ENCODE measurements at regions not wholly inside any gene's neighbourhood (a gene's known extent, or its start where the extent isn't known, plus 50 kb on each side); places are given as distances from the start of the nearest gene placed in this dataset.
A peak's percentile ranks its signal among the peaks of the same experiment; 100 is the strongest.

DNA sequence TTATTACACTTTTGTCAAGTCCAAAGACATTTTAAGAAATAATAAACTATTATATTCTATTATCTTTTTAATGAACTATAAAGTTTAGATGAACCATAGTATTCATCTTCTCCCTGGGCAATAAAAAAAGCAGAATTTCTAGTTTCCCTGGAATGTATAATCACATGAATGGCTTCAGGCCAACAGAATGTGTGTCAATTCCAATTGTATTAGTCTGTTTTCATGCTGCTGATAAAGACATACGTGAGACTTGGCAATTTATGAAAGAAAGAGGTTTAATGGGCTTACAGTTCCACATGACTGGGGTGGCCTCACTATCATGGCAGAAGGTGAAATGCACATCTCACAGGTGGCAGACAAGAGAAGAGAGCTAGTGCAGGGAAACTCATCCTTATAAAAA lies 70.7 kb upstream of the ANXA10 start:
- TF ChIP-seq, protein P1, sequence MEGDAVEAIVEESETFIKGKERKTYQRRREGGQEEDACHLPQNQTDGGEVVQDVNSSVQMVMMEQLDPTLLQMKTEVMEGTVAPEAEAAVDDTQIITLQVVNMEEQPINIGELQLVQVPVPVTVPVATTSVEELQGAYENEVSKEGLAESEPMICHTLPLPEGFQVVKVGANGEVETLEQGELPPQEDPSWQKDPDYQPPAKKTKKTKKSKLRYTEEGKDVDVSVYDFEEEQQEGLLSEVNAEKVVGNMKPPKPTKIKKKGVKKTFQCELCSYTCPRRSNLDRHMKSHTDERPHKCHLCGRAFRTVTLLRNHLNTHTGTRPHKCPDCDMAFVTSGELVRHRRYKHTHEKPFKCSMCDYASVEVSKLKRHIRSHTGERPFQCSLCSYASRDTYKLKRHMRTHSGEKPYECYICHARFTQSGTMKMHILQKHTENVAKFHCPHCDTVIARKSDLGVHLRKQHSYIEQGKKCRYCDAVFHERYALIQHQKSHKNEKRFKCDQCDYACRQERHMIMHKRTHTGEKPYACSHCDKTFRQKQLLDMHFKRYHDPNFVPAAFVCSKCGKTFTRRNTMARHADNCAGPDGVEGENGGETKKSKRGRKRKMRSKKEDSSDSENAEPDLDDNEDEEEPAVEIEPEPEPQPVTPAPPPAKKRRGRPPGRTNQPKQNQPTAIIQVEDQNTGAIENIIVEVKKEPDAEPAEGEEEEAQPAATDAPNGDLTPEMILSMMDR (conservative IDR thresholded peaks at IDR 0.05; ENCODE audit: low read depth): no peak
- no peak overlapping the region for H3K27ac ChIP-seq
- DNase-seq (ENCODE audit: low spot score): peak; percentile 24
- POLR2A ChIA-PET (ENCODE audit: low non-redundant PET): no interaction called here
- CTCF ChIA-PET: interaction anchor here (0.5 kb wide), 1 partner anchor 31 kb away, joined by 3 read pairs; no protein-coding TSS in a partner anchor

DNA sequence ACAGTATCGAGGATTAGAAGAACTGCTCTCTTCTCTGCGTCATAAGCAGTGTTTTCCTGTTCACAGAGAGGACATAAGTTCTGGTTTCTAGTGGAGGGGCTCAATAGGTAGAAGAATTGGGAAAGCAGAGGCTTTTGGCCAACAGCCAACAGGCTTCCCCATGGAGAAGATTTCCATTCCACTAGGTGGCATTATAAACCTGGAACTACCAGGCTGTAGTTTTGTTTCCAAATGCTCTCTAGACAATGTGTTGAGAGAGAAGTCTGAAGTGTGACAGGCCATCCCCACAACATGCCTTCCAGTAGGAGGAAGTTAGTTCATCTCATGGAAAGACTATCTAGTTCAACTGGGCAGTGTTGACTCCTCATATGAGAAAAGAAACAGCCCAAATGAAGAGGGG lies 63.8 kb upstream of the ANXA10 start:
- ChIA-PET POLR2A (ENCODE audit: low non-redundant PET) (no interaction called here), CTCF (interaction anchor here (0.5 kb wide), 1 partner anchor 64 kb away, joined by 4 read pairs; no protein-coding TSS in a partner anchor)
- TF ChIP-seq, protein P1 (conservative IDR thresholded peaks at IDR 0.05; ENCODE audit: low read depth): no peak
- no peak for DNase-seq (ENCODE audit: low spot score)
- H3K27ac ChIP-seq: no peak overlapping the region

DNA sequence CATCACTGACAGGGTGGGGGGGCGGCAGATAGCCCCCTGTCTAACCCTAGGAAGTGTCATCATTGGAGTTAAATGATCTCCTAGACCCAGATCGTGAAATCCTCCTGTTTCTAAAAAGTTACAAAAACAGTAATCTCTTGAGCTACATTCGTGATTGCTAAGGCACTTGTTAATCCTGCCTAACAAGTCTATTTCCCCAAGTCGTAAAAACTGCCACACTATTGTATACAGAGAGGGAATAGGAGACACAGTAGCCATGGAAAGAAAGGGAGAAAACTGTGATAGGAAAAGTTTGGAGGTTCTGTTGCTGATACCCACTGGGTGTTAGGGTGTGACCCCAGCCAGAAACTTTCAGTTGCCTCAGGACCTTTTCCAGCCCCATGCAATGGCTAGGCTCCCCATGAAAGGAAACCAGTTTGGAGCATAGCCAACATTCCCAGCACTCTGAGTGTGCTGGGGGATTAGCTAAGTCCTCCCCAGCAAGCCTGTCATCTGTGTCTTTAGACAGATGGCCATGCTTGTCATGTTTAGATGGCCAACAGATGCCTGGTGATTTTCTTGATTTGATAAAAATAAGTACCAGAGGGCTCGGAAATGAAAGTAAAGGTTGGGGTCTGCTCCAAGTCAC lies 63.3 kb upstream of the ANXA10 start:
- POLR2A ChIA-PET (ENCODE audit: low non-redundant PET): no interaction called here

DNA sequence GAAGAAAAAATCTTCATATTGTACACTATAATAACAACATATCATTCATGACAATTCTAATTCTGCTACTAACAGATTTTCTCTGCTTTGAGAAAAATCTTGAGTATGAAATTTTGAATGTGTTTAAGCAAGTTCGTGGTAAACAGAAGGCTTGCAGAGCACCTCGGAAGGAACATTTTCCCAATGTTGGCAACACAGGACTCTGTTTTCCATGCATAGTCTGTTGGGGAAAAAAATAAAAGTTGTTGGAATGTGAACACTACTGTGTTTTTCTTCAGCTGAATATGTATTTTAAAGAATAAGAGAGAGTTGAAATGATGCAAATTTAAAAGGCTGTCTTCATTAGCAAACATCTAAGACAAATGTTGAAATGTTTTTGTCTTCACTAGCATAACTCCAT lies 54.7 kb upstream of the ANXA10 start:
- ChIA-PET CTCF (interaction anchor here (0.6 kb wide), 1 partner anchor 83 kb away, joined by 3 read pairs; no protein-coding TSS in a partner anchor), POLR2A (ENCODE audit: low non-redundant PET) (no interaction called here)
- no peak overlapping the region for H3K27ac ChIP-seq
- TF ChIP-seq, protein P1 (conservative IDR thresholded peaks at IDR 0.05; ENCODE audit: low read depth): no peak
- DNase-seq (ENCODE audit: low spot score): no peak

More for the DNA sequence above, 63.3 kb upstream of the ANXA10 start:
- DNase-seq (ENCODE audit: low spot score): no peak
- TF ChIP-seq, protein P1 (conservative IDR thresholded peaks at IDR 0.05; ENCODE audit: low read depth): no peak
- H3K27ac ChIP-seq: no peak overlapping the region
- CTCF ChIA-PET: interaction anchor here (0.5 kb wide), 1 partner anchor 64 kb away, joined by 4 read pairs; no protein-coding TSS in a partner anchor

DNA sequence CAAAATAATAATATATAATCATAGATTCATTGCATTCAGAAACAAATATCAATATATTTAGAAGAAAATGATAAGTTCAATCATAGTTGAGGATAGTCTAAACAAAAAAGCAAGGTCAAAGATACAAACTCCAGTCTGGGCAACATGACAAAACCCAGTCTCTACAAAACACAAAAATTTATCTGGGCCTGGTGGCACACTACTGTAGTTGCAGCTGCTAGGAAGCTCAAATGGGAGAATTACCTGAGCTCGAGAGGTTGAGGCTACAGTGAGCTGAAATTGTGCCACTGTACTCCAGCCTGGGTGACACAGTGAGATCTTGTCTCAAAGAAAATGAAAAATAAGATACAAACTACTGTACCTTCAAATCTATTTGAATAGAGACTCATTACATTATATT lies 52.7 kb upstream of the ANXA10 start:
- TF ChIP-seq, protein P1 (conservative IDR thresholded peaks at IDR 0.05; ENCODE audit: low read depth): no peak
- DNase-seq (ENCODE audit: low spot score): no peak
- no peak overlapping the region for H3K27ac ChIP-seq
- POLR2A ChIA-PET (ENCODE audit: low non-redundant PET): no interaction called here
- CTCF ChIA-PET: no interaction called here
